H1 (cell line): ENCODE measurements at regions not wholly inside any gene's neighbourhood (a gene's known extent, or its start where the extent isn't known, plus 50 kb on each side); places are given as distances from the start of the nearest gene placed in this dataset.

Experiments used
- CTCF ChIA-PET: fragments of 300-600 bp; sonication (Branson Sonifier 250); formaldehyde crosslinking; loops from one replicate; lab custom pipeline; 2021; ENCODE audit not compliant: partially characterized antibody; lab: Charles Lee
- POLR2A ChIA-PET: fragments of 300-600 bp; sonication (Branson Sonifier 250); formaldehyde crosslinking; loops from one replicate; lab custom pipeline; 2021; ENCODE audit warnings: inconsistent platforms; ENCODE audit not compliant: partially characterized antibody; lab: Charles Lee
- DNase-seq, 2 experiments: peaks; one replicate each; pipeline versions ENCODE4 v3.0.0 to v3.0.0-alpha.2; 2010 to 2022; ENCODE audit warnings: low spot score in 2 of 2, low read depth in 1 of 2, mixed read lengths in 1 of 2
- FAIRE-seq: peaks from 2 replicates; lab custom pipeline; 2011; peaks lifted over from hg19 to GRCh38; lab: Jason Lieb, UNC
- H2AFZ ChIP-seq: 2 replicates; pipeline ENCODE4 v1.8.1; 2012; ENCODE audit warnings: low read length, inconsistent platforms
- H2AK5ac ChIP-seq: 2 replicates; pipeline ENCODE4 v1.6.1; 2013; ENCODE audit warnings: low read depth, low read length
- H2BK120ac ChIP-seq: replicated peaks from 2 replicates; pipeline ENCODE3; 2013; ENCODE audit warnings: low read depth, low read length, inconsistent platforms
- H2BK12ac ChIP-seq: 2 replicates; pipeline ENCODE4 v1.6.1; 2013; ENCODE audit warnings: low read depth, low read length
- H2BK15ac ChIP-seq: 2 replicates; pipeline ENCODE4 v1.6.1; 2013; ENCODE audit warnings: low read length
- H2BK20ac ChIP-seq: 2 replicates; pipeline ENCODE4 v1.6.1; 2013; ENCODE audit warnings: low read length
- H2BK5ac ChIP-seq: 2 replicates; pipeline ENCODE4 v1.6.1; 2013; ENCODE audit warnings: low read depth, low read length
- H3K14ac ChIP-seq: 2 replicates; pipeline ENCODE4 v1.6.1; 2013; ENCODE audit warnings: inconsistent platforms; ENCODE audit not compliant: insufficient read length
- H3K18ac ChIP-seq: 2 replicates; pipeline ENCODE4 v1.6.1; 2013; ENCODE audit warnings: low read length; ENCODE audit errors: extremely low read depth
- H3K23ac ChIP-seq: 2 replicates; pipeline ENCODE4 v1.6.1; 2013; ENCODE audit warnings: inconsistent platforms; ENCODE audit not compliant: insufficient read length
- H3K23me2 ChIP-seq: 2 replicates; pipeline ENCODE4 v1.6.1; 2013; ENCODE audit warnings: low read depth, low read length
- H3K27ac ChIP-seq: 2 replicates; pipeline ENCODE4 v1.6.1; 2011; ENCODE audit warnings: low read depth, low read length, inconsistent platforms
- H3K27me3 ChIP-seq, 4 experiments: replicated peaks in 1 of 4; 1 replicate in 1 of 4; 2 replicates in 3 of 4; pipeline versions ENCODE4 v1.6.1 to v1.8.1; 2011 to 2013; ENCODE audit warnings: low read length in 3 of 4, mild to moderate bottlenecking in 3 of 4, inconsistent platforms in 2 of 4, mixed read lengths in 2 of 4, moderate library complexity in 1 of 4; ENCODE audit not compliant: control insufficient read depth in 3 of 4, insufficient read depth in 3 of 4; ENCODE audit errors: extremely low read depth in 1 of 4
- H3K36me3 ChIP-seq, 4 experiments: 2 replicates each; pipeline versions ENCODE4 v1.6.1 to v1.8.1; 2011 to 2013; ENCODE audit warnings: mild to moderate bottlenecking in 4 of 4, low read length in 3 of 4, moderate library complexity in 2 of 4, control low read depth in 1 of 4, inconsistent platforms in 1 of 4; ENCODE audit not compliant: insufficient read depth in 4 of 4, control insufficient read depth in 2 of 4
- H3K4ac ChIP-seq: replicated peaks from 2 replicates; pipeline ENCODE3; 2013; ENCODE audit warnings: low read length, low read depth, mixed read lengths, inconsistent platforms; ENCODE audit not compliant: insufficient read length
- H3K4me1 ChIP-seq, 4 experiments: replicated peaks in 1 of 4; 1 replicate in 1 of 4; 2 replicates in 3 of 4; pipeline versions ENCODE4 v1.6.1 to v1.8.1; 2011 to 2013; ENCODE audit warnings: low read length in 3 of 4, inconsistent platforms in 2 of 4, mixed read lengths in 1 of 4; ENCODE audit not compliant: insufficient read depth in 4 of 4, control insufficient read depth in 3 of 4
- H3K4me2 ChIP-seq, 2 experiments: 2 replicates each; pipeline versions ENCODE4 v1.6.1 to v1.8.1; 2011 to 2013; ENCODE audit warnings: low read depth in 2 of 2, low read length in 2 of 2, control low read depth in 1 of 2, inconsistent platforms in 1 of 2, mild to moderate bottlenecking in 1 of 2; ENCODE audit not compliant: insufficient read depth in 1 of 2
- H3K4me3 ChIP-seq, 4 experiments: fragments of 200-600, 300-600 bp in 1 of 4; sonication (generic), shearing (Covaris generic), sonication (Bioruptor Twin) in 1 of 4; 2 replicates each; pipeline versions ENCODE4 v1.5.1 to v1.8.1; 2011 to 2016; ENCODE audit warnings: low read length in 4 of 4, low read depth in 3 of 4, control low read depth in 2 of 4, inconsistent platforms in 2 of 4, mild to moderate bottlenecking in 2 of 4, mixed read lengths in 1 of 4, moderate library complexity in 1 of 4; ENCODE audit not compliant: insufficient read depth in 2 of 4; ENCODE audit errors: extremely low read depth in 1 of 4
- H3K56ac ChIP-seq: replicated peaks from 2 replicates; pipeline ENCODE3; 2013; ENCODE audit warnings: low read depth, mild to moderate bottlenecking, mixed read lengths, low read length, inconsistent platforms; ENCODE audit not compliant: insufficient read length
- H3K79me1 ChIP-seq: 2 replicates; pipeline ENCODE4 v1.6.1; 2013; ENCODE audit warnings: low read depth, low read length, control low read depth
- H3K79me2 ChIP-seq, 2 experiments: 2 replicates each; pipeline versions ENCODE4 v1.6.1 to v1.8.1; 2012 to 2013; ENCODE audit warnings: low read length in 2 of 2, mild to moderate bottlenecking in 2 of 2, inconsistent platforms in 1 of 2; ENCODE audit not compliant: insufficient read depth in 2 of 2, control insufficient read depth in 1 of 2
- H3K9ac ChIP-seq, 4 experiments: replicated peaks in 1 of 4; 1 replicate in 1 of 4; 2 replicates in 3 of 4; pipeline versions ENCODE4 v1.6.1 to v1.8.1; 2011 to 2013; ENCODE audit warnings: low read depth in 3 of 4, low read length in 3 of 4, control low read depth in 2 of 4, mild to moderate bottlenecking in 2 of 4, moderate library complexity in 2 of 4, inconsistent platforms in 1 of 4; ENCODE audit errors: extremely low read depth in 1 of 4
- H3K9me3 ChIP-seq, 2 experiments: 2 replicates each; pipeline versions ENCODE4 v1.6.1 to v1.8.1; 2012 to 2013; ENCODE audit warnings: mild to moderate bottlenecking in 2 of 2, moderate library complexity in 2 of 2, control low read depth in 1 of 2, inconsistent platforms in 1 of 2, low read depth in 1 of 2, low read length in 1 of 2, mixed read lengths in 1 of 2; ENCODE audit not compliant: insufficient read depth in 2 of 2
- H4K20me1 ChIP-seq, 2 experiments: replicated peaks in 1 of 2; 2 replicates each; pipeline versions ENCODE3 to v1.8.1; 2011 to 2013; ENCODE audit warnings: inconsistent platforms in 2 of 2, low read length in 2 of 2, mild to moderate bottlenecking in 1 of 2; ENCODE audit not compliant: insufficient read depth in 2 of 2, control insufficient read depth in 1 of 2
- H4K5ac ChIP-seq: 2 replicates; pipeline ENCODE4 v1.6.1; 2013; ENCODE audit warnings: low read length, low read depth, mixed read lengths, inconsistent platforms; ENCODE audit not compliant: insufficient read length
- H4K8ac ChIP-seq: 2 replicates; pipeline ENCODE4 v1.8.0; 2013; ENCODE audit warnings: mild to moderate bottlenecking, moderate library complexity, low read length, inconsistent platforms; ENCODE audit not compliant: insufficient read depth; ENCODE audit errors: extremely low read depth
- H4K91ac ChIP-seq: replicated peaks from 2 replicates; pipeline ENCODE3; 2013; ENCODE audit warnings: low read length, mixed read lengths, inconsistent platforms; ENCODE audit not compliant: insufficient read length
- BACH1 ChIP-seq: IDR thresholded peaks from 2 replicates; pipeline ENCODE4 v1.6.1; 2012; ENCODE audit warnings: low read length, improper control_type of control experiment
- CREB1 ChIP-seq: IDR thresholded peaks from 2 replicates; pipeline ENCODE4 v1.6.1; 2012; ENCODE audit warnings: inconsistent platforms
- HDAC2 ChIP-seq, 2 experiments: fragments of 300-600 bp in 1 of 2; sonication (generic) in 1 of 2; IDR thresholded peaks; 2 replicates each; pipeline ENCODE4 v1.6.1; 2011 to 2012; ENCODE audit warnings: low read depth in 2 of 2, low read length in 2 of 2, mild to moderate bottlenecking in 2 of 2, moderate library complexity in 2 of 2, borderline replicate concordance in 1 of 2, inconsistent platforms in 1 of 2
- HDAC6 ChIP-seq: IDR thresholded peaks from one replicate; pipeline ENCODE4 v1.7.1; 2012; ENCODE audit warnings: low read depth, mild to moderate bottlenecking, inconsistent platforms, low read length, moderate library complexity
- KDM5A ChIP-seq: fragments of 200-600 bp; IDR thresholded peaks from 2 replicates; pipeline ENCODE4 v1.7.1; 2012; ENCODE audit warnings: mild to moderate bottlenecking, low read length, inconsistent platforms, mixed read lengths
- MAX ChIP-seq: IDR thresholded peaks from 2 replicates; pipeline ENCODE4 v1.6.1; 2012; ENCODE audit warnings: inconsistent platforms
- PHF8 ChIP-seq: fragments of 200-600 bp; sonication (generic); conservative IDR thresholded peaks from 2 replicates; pipeline ENCODE4 v1.7.1; 2012; ENCODE audit warnings: low read depth, mild to moderate bottlenecking, inconsistent platforms, low read length, moderate library complexity
- SIRT6 ChIP-seq: IDR thresholded peaks from one replicate; pipeline ENCODE4 v1.7.1; 2012; ENCODE audit warnings: low read length, inconsistent platforms
- SP1 ChIP-seq: IDR thresholded peaks from 2 replicates; pipeline ENCODE4 v1.6.1; 2011; ENCODE audit warnings: low read depth, low read length
- SP4 ChIP-seq: IDR thresholded peaks from 2 replicates; pipeline ENCODE4 v1.6.1; 2012; ENCODE audit warnings: low read length, inconsistent platforms
- SUZ12 ChIP-seq: fragments of 200-600 bp; sonication (generic); IDR thresholded peaks from 2 replicates; pipeline ENCODE4 v1.6.1; 2012; ENCODE audit warnings: mild to moderate bottlenecking, inconsistent platforms, low read length, moderate library complexity, mixed read lengths
- TEAD4 ChIP-seq: IDR thresholded peaks from 2 replicates; pipeline ENCODE4 v1.6.1; 2012; ENCODE audit warnings: low read depth, low read length, inconsistent platforms, mixed read lengths
- WGBS, 2 experiments: shearing (Covaris generic) in 1 of 2; methylation state at CpG; one replicate each; pipeline versions ENCODE4 v1.1.6 to v1.1.7; 2013 to 2015; ENCODE audit warnings: low lambda C conversion rate in 2 of 2, mixed read lengths in 2 of 2, inconsistent platforms in 1 of 2, low coverage in 1 of 2, missing lambda C conversion rate in 1 of 2; ENCODE audit not compliant: insufficient replicate concordance in 2 of 2, insufficient coverage in 1 of 2, insufficient read length in 1 of 2; ENCODE audit errors: extremely low coverage in 1 of 2, missing lambda C conversion rate in 1 of 2; 5-methylcytosine and 5-hydroxymethylcytosine counted together
- TF ChIP-seq, protein P1 (sequence below): IDR thresholded peaks from 2 replicates; pipeline ENCODE4 v1.6.1; 2011; ENCODE audit warnings: low read depth, mild to moderate bottlenecking, low read length; ENCODE audit not compliant: insufficient read depth

GRCh38 chr14:55834390-55834789 is 254.4 kb downstream of the KTN1 start:
- Histone ChIP-seq H3K23me2 (no peaks in the 10 kb centered on the region), H2AFZ (no peak overlapping the region), H3K14ac (no peak overlapping the region), H2AK5ac (no peak overlapping the region), H3K79me2 (no peaks in the 10 kb centered on the region), H3K27ac (no peak overlapping the region), H3K4ac (no peak overlapping the region), H4K8ac (no peak overlapping the region), H3K4me2 (no peak overlapping the region), H3K9ac (no peak overlapping the region), H3K79me1 (no peaks in the 10 kb centered on the region), H3K23ac (no peak overlapping the region), H3K27me3 (no peaks in the 10 kb centered on the region), H2BK5ac (no peak overlapping the region), H2BK20ac (no peak overlapping the region), H4K91ac (no peak overlapping the region), H2BK12ac (no peak overlapping the region), H3K56ac (no peak overlapping the region), H4K20me1 (no peaks in the 10 kb centered on the region), H3K9me3 (peaks cover 0 to 3% of the 10 kb centered on the region in 2 experiments; a peak in 1 of 4 replicates)
- FAIRE-seq = no peak
- POLR2A ChIA-PET = no interaction called here
- DNase-seq = no peak
- CTCF ChIA-PET = interaction anchor here (1.6 to 2.4 kb wide), 2 partner anchors 27 to 102 kb away, joined by 4 to 7 read pairs; no protein-coding TSS in a partner anchor
- WGBS, 2 experiments = 84% methylated on average over 2 of the region's 2 CpGs; no CpG with 5 or more reads in 1 of the 2 experiments
- TF ChIP-seq BACH1 (no peak), PHF8 (no peak), SP4 (no peak), SUZ12 (no peak), TEAD4 (no peak), KDM5A (no peak), SIRT6 (no peak), HDAC6 (no peak), HDAC2 (IDR thresholded peaks at IDR 0.05; ENCODE audit: borderline replicate concordance in 1 of 2, low read depth in 2 of 2, low read length in 2 of 2) (no peak), CREB1 (no peak), SP1 (no peak), MAX (no peak)
- TF ChIP-seq, protein P1, sequence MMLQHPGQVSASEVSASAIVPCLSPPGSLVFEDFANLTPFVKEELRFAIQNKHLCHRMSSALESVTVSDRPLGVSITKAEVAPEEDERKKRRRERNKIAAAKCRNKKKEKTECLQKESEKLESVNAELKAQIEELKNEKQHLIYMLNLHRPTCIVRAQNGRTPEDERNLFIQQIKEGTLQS = no peak
- TF ChIP-seq, all 59 proteins: peak for 0
- Histone ChIP-seq H3K18ac (no peak overlapping the region), H3K4me3 (no peak overlapping the region), H3K4me1 (no peaks in the 10 kb centered on the region), H3K36me3 (no peaks in the 10 kb centered on the region), H2BK15ac (no peak overlapping the region), H2BK120ac (no peak overlapping the region), H4K5ac (no peak overlapping the region)
